ENCODE measurements at regions not wholly inside any gene's neighbourhood (a gene's known extent, or its start where the extent isn't known, plus 50 kb on each side); places are given as distances from the start of the nearest gene placed in this dataset.

GRCh38 chr7:46932306-46932675 is 649.6 kb downstream of the TNS3 start:
- intact Hi-C loops (cut with micrococcal nuclease; ENCODE audit: unreplicated experiment) (no loop called here), in situ Hi-C loops (cut with MboI) (no loop called here)
- H3K4me1 ChIP-seq (ENCODE audit: control insufficient read depth, insufficient read depth, low read length), result no peaks in the 10 kb centered on the region
- no peaks in the 10 kb centered on the region for H3K79me2 ChIP-seq (ENCODE audit: control insufficient read depth, insufficient read depth, low read length)
- no peak for TF ChIP-seq CEBPZ (IDR thresholded peaks at IDR 0.05; ENCODE audit: low read depth, low read length)
- TF ChIP-seq PRDM15 (CRISPR knock-in tag; IDR thresholded peaks at IDR 0.05), result no peak
- TF ChIP-seq GABPA (IDR thresholded peaks at IDR 0.05; ENCODE audit: low read depth), result no peak
- TF ChIP-seq ZBED1 (IDR thresholded peaks at IDR 0.05; ENCODE audit: borderline replicate concordance), result no peak
- TF ChIP-seq ZSCAN29 (IDR thresholded peaks at IDR 0.05), result no peak
- no peak for TF ChIP-seq EGR1 (IDR thresholded peaks at IDR 0.05; ENCODE audit: borderline replicate concordance in 1 of 2, low read depth in 2 of 2, low read length in 2 of 2)
- TF ChIP-seq IRF3 (IDR thresholded peaks at IDR 0.05), result no peak
- no peak for TF ChIP-seq BCL3 (IDR thresholded peaks at IDR 0.05; ENCODE audit: borderline replicate concordance, insufficient read depth, low read depth, low read length, poor library complexity, severe bottlenecking)
- TF ChIP-seq JUNB (IDR thresholded peaks at IDR 0.05), result no peak
- ChIA-PET POLR2A (interaction anchor here (0.6 kb wide), 1 partner anchor 35 kb away, joined by 5 read pairs; no protein-coding TSS in a partner anchor), SMC1A (ENCODE audit: uncharacterized antibody, unreplicated experiment) (no interaction called here), RAD21 (ENCODE audit: unreplicated experiment) (interaction anchor here (1.6 kb wide), 1 partner anchor 12 kb away, joined by 3 read pairs; no protein-coding TSS in a partner anchor), CTCF (no interaction called here)
- ATAC-seq (no peak), DNase-seq (ENCODE audit: low read depth, low spot score) (no peak), FAIRE-seq (no peak)
- H3K27me3 ChIP-seq (replicated peaks in 1 of 2; ENCODE audit: control insufficient read depth in 2 of 2, insufficient read depth in 2 of 2, low read length in 1 of 2), result no peaks in the 10 kb centered on the region
- no peak overlapping the region for H3K27ac ChIP-seq (ENCODE audit: control insufficient read depth, insufficient read depth)
- BruUV-seq (replicated peaks), result no TSS peak
- H3K9ac ChIP-seq (ENCODE audit: control insufficient read depth, insufficient read depth, low read length), result no peak overlapping the region
- no peak overlapping the region for H3K4me3 ChIP-seq
- H3K4me2 ChIP-seq (ENCODE audit: control insufficient read depth, insufficient read depth), result no peak overlapping the region
- H2AFZ ChIP-seq (ENCODE audit: control insufficient read depth, low read depth, low read length), result no peak overlapping the region
- H3K9me3 ChIP-seq (replicated peaks; ENCODE audit: control insufficient read depth, insufficient read depth, low read length), result no peaks in the 10 kb centered on the region
- no peaks in the 10 kb centered on the region for H3K36me3 ChIP-seq (ENCODE audit: control insufficient read depth in 2 of 2, insufficient read depth in 2 of 2, low read length in 1 of 2)
- WGBS (ENCODE audit: insufficient coverage, insufficient replicate concordance, low lambda C conversion rate, missing lambda C conversion rate), result 0% methylated on average over 1 of the region's 1 CpG
- no peaks in the 10 kb centered on the region for H4K20me1 ChIP-seq (ENCODE audit: control insufficient read depth, insufficient read depth)
